SK-N-MC (cell line): ENCODE measurements at regions not wholly inside any gene's neighbourhood (a gene's known extent, or its start where the extent isn't known, plus 50 kb on each side); places are given as distances from the start of the nearest gene placed in this dataset.

Source experiments
- EZH2 ChIP-seq: fragments of 200-600 bp; sonication (generic); IDR thresholded peaks from one replicate; pipeline ENCODE4 v1.6.1; 2017; ENCODE audit warnings: antibody characterized with exemption
- FOXP2 ChIP-seq: optimal IDR thresholded peaks from 2 replicates; pipeline ENCODE3; 2011; ENCODE audit warnings: mild to moderate bottlenecking, moderate library complexity; ENCODE audit not compliant: insufficient read depth; ENCODE audit errors: extremely low read length, control extremely low read depth
- POLR2AphosphoS5 ChIP-seq: IDR thresholded peaks from 2 replicates; pipeline ENCODE4 v1.6.1; 2012; ENCODE audit warnings: mild to moderate bottlenecking, low read depth, low read length, borderline replicate concordance

GRCh38 chr2:128401680-128402079 lies 83.0 kb upstream of the HS6ST1 start:
- TF ChIP-seq POLR2AphosphoS5: no peak
- no peak for TF ChIP-seq FOXP2
- TF ChIP-seq EZH2: no peak
